ACC112 (cell line): ENCODE measurements at regions not wholly inside any gene's neighbourhood (a gene's known extent, or its start where the extent isn't known, plus 50 kb on each side); places are given as distances from the start of the nearest gene placed in this dataset.

Experiments
- H2AFZ ChIP-seq: fragments of 200-600 bp; sonication (generic); one replicate; pipeline ENCODE4 v1.6.0; 2017; ENCODE audit warnings: antibody characterized with exemption, low read length; ENCODE audit not compliant: unreplicated experiment
- H3K27ac ChIP-seq: fragments of 200-600 bp; sonication (generic); 2 replicates; pipeline ENCODE4 v1.5.1; 2014; ENCODE audit warnings: low read depth, mild to moderate bottlenecking, antibody characterized with exemption, low read length, moderate library complexity
- H3K27me3 ChIP-seq: fragments of 200-600 bp; sonication (generic); 2 replicates; pipeline ENCODE4 v1.6.1; 2014; ENCODE audit warnings: mild to moderate bottlenecking, antibody characterized with exemption, low read length, moderate library complexity, mixed read lengths; ENCODE audit not compliant: insufficient read depth
- H3K36me3 ChIP-seq: fragments of 200-600 bp; sonication (generic); 2 replicates; pipeline ENCODE4 v1.6.1; 2016; ENCODE audit warnings: mild to moderate bottlenecking, antibody characterized with exemption, low read length, moderate library complexity, mixed read lengths; ENCODE audit not compliant: insufficient read depth
- H3K4me1 ChIP-seq: fragments of 200-600 bp; sonication (generic); one replicate; pipeline ENCODE4 v1.6.1; 2016; ENCODE audit warnings: low read length, mixed read lengths; ENCODE audit not compliant: insufficient read depth, unreplicated experiment, control insufficient read depth
- H3K4me3 ChIP-seq: fragments of 200-600 bp; sonication (generic); 2 replicates; pipeline ENCODE4 v1.5.1; 2014; ENCODE audit warnings: mild to moderate bottlenecking, low read depth, low read length
- H3K79me2 ChIP-seq: fragments of 200-600 bp; sonication (generic); one replicate; pipeline ENCODE4 v1.6.0; 2016; ENCODE audit warnings: low read length; ENCODE audit not compliant: control insufficient read depth, unreplicated experiment, insufficient read depth

DNA sequence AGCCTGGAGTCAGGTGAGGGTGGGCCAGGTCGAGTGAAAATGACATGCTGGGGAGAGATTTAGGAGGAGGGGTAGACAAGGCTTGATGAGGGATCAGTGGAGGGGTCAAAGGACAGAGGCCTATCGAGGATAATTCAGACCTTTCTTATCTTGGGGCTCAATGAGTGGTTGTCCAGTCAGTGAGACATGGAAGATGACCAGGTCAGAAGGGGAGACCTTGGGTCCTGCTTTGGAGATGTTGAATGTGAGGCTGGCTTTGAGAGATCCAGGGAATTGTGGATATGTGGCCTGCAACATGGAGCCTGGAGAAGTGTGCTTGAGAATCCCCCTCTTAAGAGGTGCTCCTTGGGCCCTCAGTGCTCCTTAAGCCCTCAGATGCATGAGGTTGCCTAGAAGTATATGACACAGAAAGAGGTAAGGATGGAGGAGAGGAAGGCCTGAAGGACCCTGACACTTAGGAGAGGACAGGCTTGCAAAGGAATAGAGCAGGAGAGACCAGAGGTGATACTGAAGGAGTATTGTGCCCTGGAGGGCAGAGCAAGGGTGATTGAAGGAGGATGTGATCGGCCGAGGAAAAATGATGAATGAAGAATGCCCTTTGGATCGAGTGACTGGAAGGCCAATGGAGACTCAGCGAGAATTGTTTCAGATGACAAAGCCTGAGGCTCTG lies 129.8 kb upstream of the GPR26 start:
- Histone ChIP-seq H3K79me2 (no peaks in the 10 kb centered on the region), H3K27ac (no peak overlapping the region), H3K4me3 (no peak overlapping the region), H3K27me3 (no peaks in the 10 kb centered on the region), H3K4me1 (no peaks in the 10 kb centered on the region), H2AFZ (no peak overlapping the region), H3K36me3 (no peaks in the 10 kb centered on the region)

DNA sequence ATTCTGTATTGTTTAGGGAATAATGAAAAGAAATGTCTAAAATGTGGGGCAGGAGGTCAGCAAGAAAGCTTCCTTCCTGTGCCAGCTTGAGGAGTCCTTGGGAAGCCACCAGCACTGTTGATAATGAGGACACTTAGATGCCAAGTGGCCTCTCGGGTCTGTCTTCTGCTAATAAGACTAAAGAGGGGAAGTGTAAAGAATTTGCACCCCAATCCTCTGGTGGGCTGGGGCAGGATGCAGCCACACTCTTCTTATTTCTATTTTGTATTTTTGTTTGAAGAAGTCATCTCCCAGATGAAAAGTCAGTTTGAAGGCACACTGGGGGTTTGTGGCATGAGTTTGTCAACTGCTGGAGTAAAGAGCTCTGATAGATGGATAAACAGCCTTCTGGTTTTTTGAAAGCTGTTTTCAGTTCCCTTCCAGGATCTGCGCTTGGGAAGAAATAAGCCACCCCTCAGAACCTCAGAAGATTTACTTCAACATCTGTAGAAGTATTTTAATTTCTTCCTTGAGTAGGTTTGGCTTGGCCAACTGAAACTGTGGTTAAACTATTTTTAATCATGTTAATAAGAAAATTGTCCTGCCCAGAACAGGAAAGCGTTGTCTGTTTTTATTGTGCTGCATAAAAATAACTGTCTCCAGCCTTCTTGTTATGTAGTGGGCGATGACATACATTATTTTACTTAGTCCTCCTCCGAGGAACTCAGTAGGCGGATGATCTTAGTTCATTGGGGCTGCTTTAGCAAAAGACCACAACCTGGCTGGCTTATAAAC lies 128.8 kb upstream of the GPR26 start:
- Histone ChIP-seq H3K4me3 (no peak overlapping the region), H3K27me3 (0 out of 2 replicates have a peak, but pooled peaks cover 2% of the 10 kb centered on the region), H2AFZ (no peak overlapping the region), H3K36me3 (no peaks in the 10 kb centered on the region), H3K27ac (no peak overlapping the region), H3K4me1 (no peaks in the 10 kb centered on the region), H3K79me2 (no peaks in the 10 kb centered on the region)

DNA sequence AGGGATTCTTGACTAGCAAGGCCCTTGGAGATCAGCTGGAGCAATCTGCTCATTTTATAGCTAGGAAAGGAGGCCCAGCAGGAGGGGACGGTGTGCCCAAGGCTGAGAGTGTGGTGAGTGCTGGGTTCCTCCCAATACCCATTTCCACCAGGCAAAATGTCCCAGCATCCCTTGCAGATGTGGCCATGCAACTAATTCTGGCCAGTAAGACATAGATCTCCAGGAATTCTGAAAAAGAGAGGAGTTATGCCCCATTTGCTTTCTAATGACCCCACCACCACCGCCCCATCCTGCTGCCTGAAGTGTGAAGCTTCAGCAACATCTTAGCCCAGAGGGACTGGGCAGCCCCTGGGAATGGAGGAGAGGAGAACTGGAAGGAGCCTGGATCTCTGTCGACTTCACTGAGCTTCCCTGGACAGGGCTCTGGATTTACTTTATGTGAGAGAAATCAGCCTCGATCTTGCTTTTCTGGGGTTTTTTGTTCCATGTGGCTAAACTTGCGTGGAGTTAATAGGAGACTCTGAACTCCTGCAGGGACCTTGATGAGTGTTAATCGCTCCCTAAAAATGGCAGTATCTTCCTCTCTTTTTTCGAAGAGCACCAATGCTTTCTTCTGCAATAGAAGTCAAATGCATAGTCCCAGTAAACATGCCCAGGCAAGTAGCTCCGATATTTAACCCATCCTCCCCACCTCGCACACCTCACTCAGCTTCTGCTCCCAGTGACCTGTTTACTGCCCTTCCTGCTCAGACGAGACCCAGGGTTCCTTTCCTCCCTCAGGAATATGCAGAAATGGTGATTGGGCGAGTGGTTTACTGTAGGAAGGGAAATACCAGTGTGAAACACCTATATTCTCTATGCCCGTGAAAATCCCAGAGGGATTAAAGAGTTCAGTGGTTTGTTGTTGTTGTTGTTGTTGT lies 127.5 kb upstream of the GPR26 start:
- Histone ChIP-seq H3K27ac (no peak overlapping the region), H3K4me3 (no peak overlapping the region), H3K4me1 (no peaks in the 10 kb centered on the region), H3K79me2 (no peaks in the 10 kb centered on the region), H3K27me3 (0 out of 2 replicates have a peak, but pooled peaks cover 2% of the 10 kb centered on the region), H3K36me3 (no peaks in the 10 kb centered on the region), H2AFZ (no peak overlapping the region)

DNA sequence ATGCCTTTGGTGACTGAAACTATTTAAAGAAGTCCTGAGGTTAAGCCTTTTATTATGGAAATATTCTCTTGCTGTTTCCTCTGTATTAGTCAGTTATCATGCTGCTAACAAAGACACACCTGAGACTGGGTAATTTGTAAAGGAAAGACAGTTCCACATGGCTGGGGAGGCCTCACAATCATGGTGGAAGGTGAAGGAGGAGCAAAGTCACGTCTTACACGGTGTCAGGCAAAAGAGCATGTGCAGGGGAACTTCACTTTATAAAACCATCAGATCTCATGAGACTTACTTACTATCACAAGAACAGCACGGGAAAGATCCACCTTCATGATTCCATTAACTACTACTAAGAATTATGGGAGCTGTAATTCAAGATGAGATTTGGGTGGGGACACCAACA lies 121.2 kb upstream of the GPR26 start:
- H2AFZ ChIP-seq: no peak overlapping the region
- no peak overlapping the region for H3K27ac ChIP-seq
- no peaks in the 10 kb centered on the region for H3K4me1 ChIP-seq

DNA sequence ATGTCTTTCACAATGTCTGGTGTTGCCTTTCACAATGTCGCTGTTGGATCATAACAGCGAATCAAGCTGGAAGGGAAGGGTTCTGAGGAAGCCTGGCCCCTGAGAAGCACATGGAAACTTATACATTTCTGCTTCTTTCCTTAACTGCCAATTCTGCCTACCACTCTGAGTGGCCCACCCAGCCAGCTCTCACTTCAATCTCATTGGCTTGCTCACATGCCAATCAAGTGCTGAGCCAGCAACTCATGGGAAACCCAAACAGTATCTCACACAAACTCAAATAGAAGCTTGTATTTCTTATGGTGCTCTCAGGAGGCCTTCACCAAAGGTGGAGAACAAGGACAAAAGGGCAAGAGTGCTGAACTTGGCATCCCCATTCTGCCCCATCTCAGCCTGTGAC lies 117.4 kb upstream of the GPR26 start:
- no peaks in the 10 kb centered on the region for H3K4me1 ChIP-seq
- no peak overlapping the region for H3K4me3 ChIP-seq
- H2AFZ ChIP-seq: no peak overlapping the region
- no peaks in the 10 kb centered on the region for H3K36me3 ChIP-seq
- no peak overlapping the region for H3K27ac ChIP-seq
- no peaks in the 10 kb centered on the region for H3K27me3 ChIP-seq
- no peaks in the 10 kb centered on the region for H3K79me2 ChIP-seq

More for the DNA sequence above, 121.2 kb upstream of the GPR26 start:
- no peak overlapping the region for H3K4me3 ChIP-seq
- 0 out of 2 replicates have a peak, but pooled peaks cover 2% of the 10 kb centered on the region for H3K27me3 ChIP-seq
- no peaks in the 10 kb centered on the region for H3K36me3 ChIP-seq
- no peaks in the 10 kb centered on the region for H3K79me2 ChIP-seq

DNA sequence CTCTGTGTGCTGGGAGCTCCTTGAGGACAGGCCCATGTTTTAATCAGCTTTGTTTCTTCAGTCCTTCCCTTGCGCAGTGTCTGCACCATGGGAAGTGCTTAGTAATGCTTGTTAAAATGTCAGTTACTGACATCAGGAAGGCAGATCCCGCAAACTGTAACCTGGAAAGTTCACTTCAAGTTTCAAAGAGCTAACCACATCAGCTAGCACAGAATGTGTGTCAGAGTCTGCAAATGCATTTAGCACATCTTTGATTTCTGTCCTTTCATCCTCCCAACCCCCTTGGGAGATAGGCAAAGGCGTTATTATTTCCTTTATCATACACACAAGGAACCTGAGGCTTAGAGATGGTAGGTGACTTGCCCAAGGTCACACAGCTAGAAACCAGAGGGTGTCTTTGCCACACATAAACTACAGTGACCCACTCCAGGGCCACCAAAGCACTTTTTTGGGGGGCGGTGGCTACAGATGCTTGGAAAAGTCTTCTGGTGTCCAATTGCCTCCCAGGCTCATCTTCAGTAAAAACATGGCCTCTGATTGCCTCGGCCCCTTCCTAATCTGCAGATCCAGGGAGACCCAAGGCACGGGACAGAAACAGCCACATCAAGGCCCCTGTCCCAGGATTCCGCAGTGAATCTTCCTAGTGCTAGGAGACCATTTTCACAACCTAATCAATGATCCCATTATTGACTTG lies 116.2 kb upstream of the GPR26 start:
- Histone ChIP-seq H3K79me2 (no peaks in the 10 kb centered on the region), H3K4me3 (no peak overlapping the region), H3K4me1 (no peaks in the 10 kb centered on the region), H3K27me3 (no peaks in the 10 kb centered on the region), H3K36me3 (no peaks in the 10 kb centered on the region), H2AFZ (no peak overlapping the region), H3K27ac (no peak overlapping the region)

DNA sequence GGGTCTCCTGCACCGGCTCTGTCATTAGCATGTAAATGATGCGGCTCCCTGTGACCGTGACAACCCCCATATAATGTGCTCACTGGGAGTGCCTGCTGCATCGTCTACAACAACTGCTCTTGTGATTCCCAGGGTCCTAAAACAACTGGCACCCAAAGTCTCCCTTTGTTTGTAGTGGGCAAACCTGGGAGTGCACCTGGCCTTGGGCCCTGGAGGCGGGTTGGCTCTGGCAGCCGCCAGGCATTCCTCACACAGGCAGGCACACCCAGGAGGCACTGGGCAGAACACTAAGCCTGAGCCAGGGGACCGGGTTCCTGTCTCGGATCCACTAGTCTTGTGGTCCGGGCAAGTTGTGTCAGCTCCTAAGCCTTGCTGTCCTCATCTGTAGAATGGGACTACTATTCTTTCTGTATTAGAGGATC lies 115.5 kb upstream of the GPR26 start:
- Histone ChIP-seq H3K27me3 (0 out of 2 replicates have a peak, but pooled peaks cover 3% of the 10 kb centered on the region), H3K4me1 (no peaks in the 10 kb centered on the region), H3K27ac (no peak overlapping the region), H3K79me2 (no peaks in the 10 kb centered on the region), H3K4me3 (no peak overlapping the region), H3K36me3 (no peaks in the 10 kb centered on the region), H2AFZ (no peak overlapping the region)

DNA sequence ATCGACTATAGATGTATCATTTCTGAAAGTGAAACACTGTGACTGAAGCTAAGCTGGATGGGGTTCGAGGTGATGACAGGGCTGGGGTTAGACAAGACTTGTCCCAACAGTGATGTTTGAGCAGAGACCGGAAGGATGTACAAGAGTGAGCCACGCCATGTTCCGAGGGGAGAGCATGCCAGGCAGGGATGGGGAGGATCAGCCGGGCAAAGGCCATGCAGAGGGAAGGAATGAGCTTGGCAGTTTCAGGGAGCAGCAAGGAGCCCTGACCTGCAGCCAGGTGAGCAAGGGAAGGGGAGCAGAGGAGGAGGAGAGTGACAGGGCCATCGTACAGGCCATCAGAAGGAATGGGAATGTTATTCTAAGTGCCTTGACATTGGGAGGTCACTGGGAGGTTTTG lies 114.9 kb upstream of the GPR26 start:
- Histone ChIP-seq H3K79me2 (no peaks in the 10 kb centered on the region), H3K27me3 (peaks cover 3% of the 10 kb centered on the region; the same call in 1 of the 2 replicates), H3K36me3 (no peaks in the 10 kb centered on the region), H3K27ac (no peak overlapping the region), H3K4me3 (no peak overlapping the region), H3K4me1 (no peaks in the 10 kb centered on the region), H2AFZ (no peak overlapping the region)

DNA sequence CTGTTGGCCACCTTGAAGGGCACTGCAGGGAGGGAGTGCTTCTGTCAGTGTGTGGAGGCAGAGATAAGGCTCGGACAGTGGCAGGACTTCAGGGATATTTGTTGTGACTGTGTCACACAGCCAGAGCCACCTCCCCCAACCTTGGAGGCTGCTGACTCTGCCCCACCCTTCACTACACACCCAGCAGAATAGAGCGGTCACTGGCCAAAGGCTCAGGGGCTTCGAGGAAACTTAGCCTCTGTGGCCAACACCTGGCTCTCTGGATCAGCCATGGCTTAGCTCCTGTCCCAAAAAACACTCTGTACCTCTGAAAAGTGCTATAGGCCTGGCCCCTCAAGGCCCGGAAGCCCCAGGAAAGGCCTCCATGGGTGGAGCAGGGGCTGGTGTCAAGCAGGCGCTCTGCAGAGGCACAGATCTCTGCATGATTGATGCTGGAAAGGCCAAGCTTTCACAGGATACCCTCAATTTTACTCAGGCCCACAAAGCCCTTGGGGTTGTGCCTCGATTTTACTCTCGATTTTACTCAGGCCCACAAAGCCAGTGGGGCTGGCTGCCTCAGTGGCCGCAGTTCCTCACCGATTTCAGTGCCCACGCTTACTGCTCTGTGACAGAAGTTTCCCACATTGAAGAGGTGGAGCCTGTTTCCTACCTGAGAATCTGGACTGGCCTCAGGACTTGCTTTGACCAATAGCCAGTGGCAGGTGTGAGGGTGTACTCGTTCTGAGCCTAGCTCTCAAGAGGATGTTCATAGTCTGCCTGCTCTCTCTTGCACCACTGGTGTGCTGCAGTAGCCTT lies 113.2 kb upstream of the GPR26 start:
- Histone ChIP-seq H2AFZ (no peak overlapping the region), H3K27ac (no peak overlapping the region), H3K4me3 (no peak overlapping the region), H3K27me3 (peaks cover 3% of the 10 kb centered on the region; the same call in 1 of the 2 replicates), H3K79me2 (no peaks in the 10 kb centered on the region), H3K36me3 (no peaks in the 10 kb centered on the region), H3K4me1 (no peaks in the 10 kb centered on the region)
